SH-SY5Y (cell line): ENCODE measurements at regions not wholly inside any gene's neighbourhood (a gene's known extent, or its start where the extent isn't known, plus 50 kb on each side); places are given as distances from the start of the nearest gene placed in this dataset.

ENCODE experiments used
- GATA2 ChIP-seq: IDR thresholded peaks from 2 replicates; pipeline ENCODE4 v1.6.1; 2011; ENCODE audit warnings: mild to moderate bottlenecking, low read depth, low read length
- GATA3 ChIP-seq: IDR thresholded peaks from 2 replicates; pipeline ENCODE4 v1.6.1; 2011; ENCODE audit warnings: low read depth, mild to moderate bottlenecking, low read length, moderate library complexity

DNA sequence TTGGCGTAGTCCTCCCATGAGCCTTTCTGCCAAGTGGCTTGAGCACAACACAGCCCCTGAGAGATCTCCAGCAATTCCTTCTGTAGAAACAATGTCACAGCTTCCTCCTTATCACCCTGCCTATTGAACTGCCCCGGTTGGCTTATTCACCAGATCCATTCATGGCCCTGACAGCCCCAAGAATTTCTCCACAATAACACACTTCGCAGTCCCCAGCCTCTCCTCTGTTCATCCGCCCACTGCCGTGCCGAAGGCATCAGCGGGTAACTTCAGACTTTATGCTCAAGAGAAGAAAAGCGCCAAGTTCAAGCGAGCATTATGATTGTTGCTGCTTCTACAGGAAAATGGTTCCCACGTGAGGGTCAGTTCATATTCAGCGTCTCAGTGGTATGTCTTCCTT is 403.9 kb downstream of the VPS13C start:
- TF ChIP-seq GATA2, result no peak
- TF ChIP-seq GATA3, result no peak
